ENCODE measurements at regions not wholly inside any gene's neighbourhood (a gene's known extent, or its start where the extent isn't known, plus 50 kb on each side); places are given as distances from the start of the nearest gene placed in this dataset.

GRCh38 chr5:173450188-173450587 lies 122.0 kb upstream of the STC2 start:
- Histone ChIP-seq H4K20me1 (no peaks in the 10 kb centered on the region), H3K27me3 (no peaks in the 10 kb centered on the region), H3K4me3 (no peak overlapping the region), H3K36me3 (peaks cover 0 to 57% (median 0%) of the 10 kb centered on the region in 11 experiments; a peak in 9 of 22 replicates), H3K9me3 (replicated peaks in 1 of 11) (peaks cover 0 to 27% (median 5%) of the 10 kb centered on the region in 11 experiments; a peak in 5 of 22 replicates), H3K4me1 (peaks cover 0 to 61% (median 24%) of the 10 kb centered on the region in 10 experiments; a peak in 14 of 20 replicates), H3K27ac (peak overlapping the region in 2 of 11 experiments; percentile 73 to 86; a peak in 3 of 22 replicates), H3K9ac (no peak overlapping the region), H3K4me2 (peak overlapping the region in 4 of 11 experiments; percentile 22 to 83 (median 73); a peak in 6 of 22 replicates)
- no peak for TF ChIP-seq Cebpa-rat (IDR thresholded peaks at IDR 0.05)

DNA sequence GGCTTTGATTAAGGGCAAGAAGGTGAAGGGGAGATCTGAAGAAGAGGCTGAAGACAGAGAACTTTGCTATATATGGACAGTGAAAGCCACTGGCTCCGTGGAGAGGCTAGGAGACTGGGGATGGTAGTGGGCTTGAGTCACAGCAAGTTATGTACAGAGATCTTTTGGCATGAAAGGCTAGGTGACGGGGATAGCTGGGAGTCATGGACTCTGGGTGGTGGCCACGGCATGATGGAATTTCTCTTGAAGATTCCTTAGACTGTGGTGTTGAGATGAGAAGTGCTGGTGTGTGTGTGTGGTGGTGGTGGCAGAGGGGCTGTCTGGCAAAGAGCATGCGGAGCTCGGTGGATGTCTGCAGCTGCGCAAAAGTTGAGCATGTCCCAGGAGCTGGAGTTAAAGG lies 120.6 kb upstream of the STC2 start:
- H3K27ac ChIP-seq, result no peak overlapping the region
- H3K27me3 ChIP-seq, result no peaks in the 10 kb centered on the region
- H4K20me1 ChIP-seq, result no peaks in the 10 kb centered on the region
- TF ChIP-seq Cebpa-rat (IDR thresholded peaks at IDR 0.05), result no peak
- H3K9ac ChIP-seq, result no peak overlapping the region
- H3K9me3 ChIP-seq (replicated peaks in 1 of 11), result peaks cover 0 to 36% (median 8%) of the 10 kb centered on the region in 11 experiments; a peak in 8 of 22 replicates
- H3K36me3 ChIP-seq, result peaks cover 0 to 69% (median 0%) of the 10 kb centered on the region in 11 experiments; a peak in 9 of 22 replicates
- H3K4me1 ChIP-seq, result peaks cover 0 to 48% (median 15%) of the 10 kb centered on the region in 10 experiments; a peak in 13 of 20 replicates
- H3K4me2 ChIP-seq, result no peak overlapping the region
- no peak overlapping the region for H3K4me3 ChIP-seq

DNA sequence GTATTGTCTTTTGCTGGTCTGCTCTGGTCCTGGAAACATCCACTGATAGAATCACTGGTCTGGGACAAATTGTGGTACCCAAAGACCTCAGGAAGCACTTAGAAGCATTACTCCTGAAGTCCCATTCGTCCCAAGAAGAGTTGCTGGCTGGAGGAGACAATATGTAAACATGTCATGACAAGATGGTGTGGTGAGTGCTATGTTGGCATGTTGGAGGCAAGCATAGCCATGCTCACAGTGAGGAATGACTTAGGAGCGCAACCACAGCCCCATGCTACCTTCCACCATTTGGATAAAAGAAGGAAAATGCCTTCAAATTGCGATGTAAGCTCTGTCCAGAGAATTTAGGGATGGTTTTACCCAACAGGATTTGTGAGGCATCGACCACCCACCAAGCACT lies 115.8 kb upstream of the STC2 start:
- H3K4me2 ChIP-seq, result no peak overlapping the region

GRCh38 chr5:173441053-173441628 lies 112.9 kb upstream of the STC2 start:
- Histone ChIP-seq H3K36me3 (peaks cover 0 to 51% (median 0%) of the 10 kb centered on the region in 11 experiments; a peak in 9 of 22 replicates), H3K4me2 (no peak overlapping the region), H4K20me1 (no peaks in the 10 kb centered on the region), H3K4me3 (no peak overlapping the region), H3K9me3 (replicated peaks in 1 of 11) (peaks cover 0 to 16% (median 4%) of the 10 kb centered on the region in 11 experiments; a peak in 9 of 22 replicates), H3K9ac (no peak overlapping the region), H3K27ac (no peak overlapping the region), H3K4me1 (peaks cover 7 to 19% (median 15%) of the 10 kb centered on the region in 10 experiments; a peak in 17 of 20 replicates), H3K27me3 (no peaks in the 10 kb centered on the region)
- TF ChIP-seq Cebpa-rat (IDR thresholded peaks at IDR 0.05), result no peak

More for the DNA sequence above, 115.8 kb upstream of the STC2 start:
- no peaks in the 10 kb centered on the region for H3K4me1 ChIP-seq
- H3K4me3 ChIP-seq, result no peak overlapping the region
- peaks cover 0 to 75% (median 0%) of the 10 kb centered on the region in 11 experiments; a peak in 9 of 22 replicates for H3K36me3 ChIP-seq
- no peaks in the 10 kb centered on the region for H3K27me3 ChIP-seq
- H4K20me1 ChIP-seq, result no peaks in the 10 kb centered on the region
- TF ChIP-seq Cebpa-rat (IDR thresholded peaks at IDR 0.05), result no peak
- no peak overlapping the region for H3K9ac ChIP-seq
- no peak overlapping the region for H3K27ac ChIP-seq
- H3K9me3 ChIP-seq (replicated peaks in 1 of 11), result peaks cover 0 to 22% (median 8%) of the 10 kb centered on the region in 11 experiments; a peak in 9 of 22 replicates

DNA sequence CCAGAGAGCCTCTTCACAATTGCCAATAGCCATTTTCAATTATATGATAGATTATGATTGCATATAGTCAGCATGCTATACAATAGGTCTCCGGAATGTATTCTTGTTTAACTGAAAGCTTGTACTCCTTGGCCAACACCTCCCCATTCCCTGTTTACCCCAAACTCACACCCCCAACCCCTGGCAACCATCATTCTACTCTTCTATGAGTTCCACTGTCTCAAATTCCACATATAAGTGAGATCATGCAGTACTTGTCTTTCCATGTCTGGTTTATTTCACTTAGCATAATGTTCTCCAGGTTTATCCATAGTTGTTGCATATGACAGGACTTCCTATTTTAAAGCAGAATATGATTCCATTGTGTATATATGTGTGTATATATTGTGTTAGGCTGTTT lies 110.7 kb upstream of the STC2 start:
- Histone ChIP-seq H3K27ac (no peak overlapping the region), H3K4me2 (no peak overlapping the region), H3K4me1 (peaks cover 7 to 19% (median 15%) of the 10 kb centered on the region in 10 experiments; a peak in 17 of 20 replicates), H3K27me3 (no peaks in the 10 kb centered on the region), H3K4me3 (no peak overlapping the region), H4K20me1 (no peaks in the 10 kb centered on the region), H3K36me3 (peaks cover 0 to 36% (median 0%) of the 10 kb centered on the region in 11 experiments; a peak in 9 of 22 replicates), H3K9me3 (replicated peaks in 1 of 11) (peaks cover 0 to 10% (median 0%) of the 10 kb centered on the region in 11 experiments; a peak in 6 of 22 replicates), H3K9ac (no peak overlapping the region)
- no peak for TF ChIP-seq Cebpa-rat (IDR thresholded peaks at IDR 0.05)

DNA sequence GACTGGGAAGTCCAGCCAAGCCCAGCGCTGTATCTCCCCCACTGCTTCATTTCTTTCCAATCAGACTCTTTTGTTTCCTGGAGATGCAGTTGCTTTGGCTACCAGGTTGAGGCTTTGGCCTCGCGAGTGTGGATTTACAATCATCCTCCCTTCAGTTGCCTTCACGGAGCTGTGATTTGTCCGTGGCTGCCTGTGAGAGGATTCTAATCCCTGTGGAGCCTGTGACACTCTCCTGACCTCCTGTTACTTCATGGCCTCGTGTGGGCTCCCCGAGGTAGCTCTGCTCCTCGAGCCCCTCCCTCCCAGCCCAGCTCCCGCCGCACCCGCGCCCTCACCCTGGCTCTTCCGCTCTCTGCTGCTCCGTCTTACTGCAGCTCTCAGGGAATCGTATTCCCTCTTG lies 107.2 kb upstream of the STC2 start:
- TF ChIP-seq Cebpa-rat (IDR thresholded peaks at IDR 0.05), result no peak
- H4K20me1 ChIP-seq, result no peaks in the 10 kb centered on the region
- H3K4me3 ChIP-seq, result no peak overlapping the region
- H3K27ac ChIP-seq, result no peak overlapping the region
- peaks cover 0 to 8% (median 0%) of the 10 kb centered on the region in 11 experiments; a peak in 3 of 22 replicates for H3K9me3 ChIP-seq (replicated peaks in 1 of 11)
- peaks cover 7 to 19% (median 15%) of the 10 kb centered on the region in 10 experiments; a peak in 17 of 20 replicates for H3K4me1 ChIP-seq
- no peak overlapping the region for H3K4me2 ChIP-seq
- H3K36me3 ChIP-seq, result peaks cover 0 to 35% (median 0%) of the 10 kb centered on the region in 11 experiments; a peak in 6 of 22 replicates
- H3K9ac ChIP-seq, result no peak overlapping the region
- no peaks in the 10 kb centered on the region for H3K27me3 ChIP-seq

DNA sequence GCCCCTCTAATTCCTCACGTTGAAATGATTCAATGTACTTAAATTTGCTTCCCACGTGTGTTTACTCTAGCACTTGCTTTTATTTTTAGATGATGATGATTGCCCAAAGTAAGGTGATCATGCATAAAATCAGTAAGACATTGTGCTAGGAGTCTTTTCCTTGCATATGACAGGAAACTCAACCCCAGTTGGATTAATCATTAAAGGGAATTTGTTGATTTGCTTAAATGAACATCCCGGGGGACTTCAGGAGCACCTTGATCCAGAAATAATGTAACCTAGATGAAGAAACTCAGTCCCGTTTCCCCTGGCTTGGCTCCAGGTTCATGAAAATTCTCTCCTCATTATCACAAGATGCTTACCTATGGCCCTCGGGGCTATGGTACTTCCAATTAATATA lies 106.1 kb upstream of the STC2 start:
- no peak overlapping the region for H3K4me3 ChIP-seq
- peaks cover 0 to 8% (median 0%) of the 10 kb centered on the region in 11 experiments; a peak in 3 of 22 replicates for H3K9me3 ChIP-seq (replicated peaks in 1 of 11)
- H4K20me1 ChIP-seq, result no peaks in the 10 kb centered on the region
- H3K4me2 ChIP-seq, result no peak overlapping the region
- no peak overlapping the region for H3K27ac ChIP-seq
- H3K9ac ChIP-seq, result no peak overlapping the region
- peaks cover 7 to 19% (median 15%) of the 10 kb centered on the region in 10 experiments; a peak in 17 of 20 replicates for H3K4me1 ChIP-seq
- H3K36me3 ChIP-seq, result peaks cover 0 to 27% (median 0%) of the 10 kb centered on the region in 11 experiments; a peak in 6 of 22 replicates
- TF ChIP-seq Cebpa-rat (IDR thresholded peaks at IDR 0.05), result no peak
- H3K27me3 ChIP-seq, result no peaks in the 10 kb centered on the region

DNA sequence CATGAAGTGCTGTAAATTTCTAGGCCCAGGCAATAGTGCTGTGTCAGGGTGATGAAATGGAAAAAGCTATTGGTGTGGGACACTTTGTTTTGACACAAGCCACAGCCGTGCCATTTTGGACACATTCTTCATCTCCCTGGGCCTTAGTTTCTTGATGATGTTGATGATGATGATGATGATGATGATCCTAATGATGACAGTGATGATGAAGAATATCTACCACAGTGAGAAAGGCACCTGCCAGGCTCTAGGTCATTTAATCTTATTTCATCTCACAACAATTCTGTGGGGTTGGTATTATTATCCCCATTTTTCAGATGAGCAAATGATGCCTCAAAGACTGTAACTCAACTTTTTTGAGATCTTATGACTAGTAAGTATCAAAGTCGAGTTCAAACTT lies 102.2 kb upstream of the STC2 start:
- H3K9me3 ChIP-seq (replicated peaks in 1 of 11), result peaks cover 0 to 18% (median 0%) of the 10 kb centered on the region in 11 experiments; a peak in 5 of 22 replicates
- no peak for TF ChIP-seq Cebpa-rat (IDR thresholded peaks at IDR 0.05)
- no peak overlapping the region for H3K4me2 ChIP-seq
- H3K9ac ChIP-seq, result no peak overlapping the region
- no peaks in the 10 kb centered on the region for H4K20me1 ChIP-seq
- no peak overlapping the region for H3K27ac ChIP-seq
- H3K4me3 ChIP-seq, result no peak overlapping the region
- H3K36me3 ChIP-seq, result peaks cover 0 to 40% (median 0%) of the 10 kb centered on the region in 11 experiments; a peak in 4 of 22 replicates
- no peaks in the 10 kb centered on the region for H3K4me1 ChIP-seq
- H3K27me3 ChIP-seq, result no peaks in the 10 kb centered on the region

DNA sequence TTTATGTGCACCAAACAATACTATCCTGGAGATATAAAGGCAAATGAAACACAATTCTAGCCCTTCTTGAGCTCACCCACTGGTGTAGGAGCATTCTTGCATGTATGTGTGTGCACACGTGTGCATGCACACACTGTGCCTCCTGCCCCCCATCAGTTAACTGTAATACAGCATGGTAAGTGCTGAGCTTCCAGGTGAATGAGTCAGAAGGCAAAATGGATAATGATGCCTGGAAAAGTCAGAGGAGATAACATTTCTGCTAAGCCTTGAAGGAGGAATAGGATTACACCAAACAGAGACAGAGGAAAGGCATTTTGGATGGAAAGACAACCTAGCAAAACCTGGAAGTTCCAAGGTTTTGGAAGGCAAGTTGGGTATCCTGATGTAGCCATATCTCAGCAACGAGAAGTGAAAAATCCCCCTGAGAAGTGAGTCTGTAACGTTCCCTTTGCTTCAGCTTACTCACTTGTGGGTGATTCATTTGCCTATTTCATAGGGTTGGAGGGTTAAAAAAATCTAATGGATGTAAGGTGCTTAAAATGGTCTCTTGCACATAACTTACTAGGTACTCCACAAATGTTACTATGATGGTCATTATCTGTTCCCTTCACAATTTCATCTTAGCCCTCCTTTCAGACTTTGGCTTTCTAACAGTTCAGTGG lies 101.4 kb upstream of the STC2 start:
- Histone ChIP-seq H3K4me1 (no peaks in the 10 kb centered on the region), H3K27ac (no peak overlapping the region), H4K20me1 (no peaks in the 10 kb centered on the region), H3K4me3 (no peak overlapping the region), H3K4me2 (no peak overlapping the region), H3K36me3 (peaks cover 0 to 47% (median 0%) of the 10 kb centered on the region in 11 experiments; a peak in 6 of 22 replicates), H3K9ac (no peak overlapping the region), H3K9me3 (replicated peaks in 1 of 11) (peaks cover 0 to 24% (median 6%) of the 10 kb centered on the region in 11 experiments; a peak in 15 of 22 replicates), H3K27me3 (no peaks in the 10 kb centered on the region)
- TF ChIP-seq Cebpa-rat (IDR thresholded peaks at IDR 0.05), result no peak

Measured in BLaER1 treated with 17β-estradiol and CSF1 and Interleukin-3, amounts not matched to agents 10 nM and 100 nM (cell line).